ENCODE measurements at regions not wholly inside any gene's neighbourhood (a gene's known extent, or its start where the extent isn't known, plus 50 kb on each side); places are given as distances from the start of the nearest gene placed in this dataset.

- ChIA-PET CTCF (no interaction called here), POLR2A (no interaction called here)
- Mint-ChIP-seq H3K9me3 (no peaks in the 10 kb centered on the region), H3K4me3 (no peak overlapping the region), H3K27ac (no peak overlapping the region), H3K27me3 (peaks cover 1% of the 10 kb centered on the region), H3K36me3 (ENCODE audit: low read depth) (no peaks in the 10 kb centered on the region), H3K4me1 (ENCODE audit: low read depth) (no peaks in the 10 kb centered on the region)
- no peak for ATAC-seq
- no peak for DNase-seq
- intact Hi-C loops (cut with micrococcal nuclease) = no loop called here
- TF ChIP-seq, protein P1, sequence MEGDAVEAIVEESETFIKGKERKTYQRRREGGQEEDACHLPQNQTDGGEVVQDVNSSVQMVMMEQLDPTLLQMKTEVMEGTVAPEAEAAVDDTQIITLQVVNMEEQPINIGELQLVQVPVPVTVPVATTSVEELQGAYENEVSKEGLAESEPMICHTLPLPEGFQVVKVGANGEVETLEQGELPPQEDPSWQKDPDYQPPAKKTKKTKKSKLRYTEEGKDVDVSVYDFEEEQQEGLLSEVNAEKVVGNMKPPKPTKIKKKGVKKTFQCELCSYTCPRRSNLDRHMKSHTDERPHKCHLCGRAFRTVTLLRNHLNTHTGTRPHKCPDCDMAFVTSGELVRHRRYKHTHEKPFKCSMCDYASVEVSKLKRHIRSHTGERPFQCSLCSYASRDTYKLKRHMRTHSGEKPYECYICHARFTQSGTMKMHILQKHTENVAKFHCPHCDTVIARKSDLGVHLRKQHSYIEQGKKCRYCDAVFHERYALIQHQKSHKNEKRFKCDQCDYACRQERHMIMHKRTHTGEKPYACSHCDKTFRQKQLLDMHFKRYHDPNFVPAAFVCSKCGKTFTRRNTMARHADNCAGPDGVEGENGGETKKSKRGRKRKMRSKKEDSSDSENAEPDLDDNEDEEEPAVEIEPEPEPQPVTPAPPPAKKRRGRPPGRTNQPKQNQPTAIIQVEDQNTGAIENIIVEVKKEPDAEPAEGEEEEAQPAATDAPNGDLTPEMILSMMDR (IDR thresholded peaks at IDR 0.05) = no peak
These were observed 199.5 kb upstream of the ZNF536 start for GRCh38 chr19:30172613-30173242.

DNA sequence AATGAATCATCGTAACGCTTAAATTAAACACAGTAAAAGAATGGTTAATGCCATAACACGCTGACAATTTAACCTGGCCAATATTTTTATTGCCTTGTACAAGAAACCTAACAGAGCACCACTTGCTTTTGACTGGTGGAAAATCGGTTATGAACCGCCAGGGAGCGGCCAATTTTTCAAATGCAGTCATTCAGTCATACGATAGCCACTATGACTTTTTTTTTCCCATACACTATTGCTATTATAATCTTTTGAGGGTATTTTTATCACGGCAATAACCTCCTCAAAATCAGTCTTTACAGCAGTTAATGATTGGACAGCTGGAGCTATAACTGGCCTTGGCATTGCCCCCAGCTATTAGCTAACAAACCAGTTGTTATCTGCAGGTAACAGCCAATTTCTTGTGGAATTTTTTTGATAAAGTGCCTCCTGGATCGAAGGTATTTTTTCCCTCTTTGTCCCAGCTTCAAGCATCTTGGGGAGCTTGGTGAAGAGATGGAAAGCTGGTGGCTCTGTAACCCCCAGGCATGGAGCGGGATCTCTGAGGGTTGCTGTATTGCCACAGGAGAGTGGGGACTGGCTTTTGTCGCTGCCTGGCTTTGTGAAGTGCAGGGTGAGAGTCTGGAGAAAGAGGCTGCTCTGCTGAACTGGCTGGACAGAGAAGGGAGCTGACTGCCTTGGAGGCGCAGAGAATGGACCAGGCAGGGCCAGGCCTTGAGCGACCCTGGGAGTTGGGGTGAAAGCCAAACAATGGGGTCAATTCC is 198.4 kb upstream of the ZNF536 start:
- Mint-ChIP-seq H3K4me1 (ENCODE audit: low read depth) (no peaks in the 10 kb centered on the region), H3K36me3 (ENCODE audit: low read depth) (no peaks in the 10 kb centered on the region), H3K9me3 (no peaks in the 10 kb centered on the region), H3K27me3 (peaks cover 1% of the 10 kb centered on the region), H3K4me3 (no peak overlapping the region), H3K27ac (no peak overlapping the region)
- POLR2A ChIA-PET = no interaction called here
- ATAC-seq = no peak
- TF ChIP-seq, protein P1 (IDR thresholded peaks at IDR 0.05) = no peak
- intact Hi-C loops (cut with micrococcal nuclease) = no loop called here
- CTCF ChIA-PET = no interaction called here
- no peak for DNase-seq

DNA sequence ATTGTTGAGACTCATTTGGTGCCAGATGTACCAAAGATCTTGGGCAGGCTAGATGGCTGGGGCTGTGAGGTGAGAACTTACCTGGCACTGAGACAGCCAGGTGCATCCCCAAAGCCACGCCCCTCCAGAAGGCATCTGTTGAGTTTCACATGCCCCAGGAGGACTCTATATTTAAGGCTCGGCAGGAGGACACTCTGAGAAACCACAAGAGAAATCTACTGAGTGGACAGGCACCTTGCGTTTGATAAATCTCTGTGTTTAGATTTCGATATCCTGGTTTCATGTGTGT is 197.9 kb upstream of the ZNF536 start:
- CTCF ChIA-PET = no interaction called here
- H3K4me3 Mint-ChIP-seq = no peak overlapping the region
- no peak for DNase-seq
- POLR2A ChIA-PET = no interaction called here
- peaks cover 1% of the 10 kb centered on the region for H3K27me3 Mint-ChIP-seq
- ATAC-seq = no peak
- H3K36me3 Mint-ChIP-seq (ENCODE audit: low read depth) = no peaks in the 10 kb centered on the region
- intact Hi-C loops (cut with micrococcal nuclease) = no loop called here
- TF ChIP-seq, protein P1 (IDR thresholded peaks at IDR 0.05) = no peak
- no peaks in the 10 kb centered on the region for H3K4me1 Mint-ChIP-seq (ENCODE audit: low read depth)
- H3K27ac Mint-ChIP-seq = no peak overlapping the region
- no peaks in the 10 kb centered on the region for H3K9me3 Mint-ChIP-seq

GRCh38 chr19:30174791-30175190 is 197.4 kb upstream of the ZNF536 start:
- no peak for ATAC-seq
- ChIA-PET POLR2A (no interaction called here), CTCF (no interaction called here)
- Mint-ChIP-seq H3K36me3 (ENCODE audit: low read depth) (no peaks in the 10 kb centered on the region), H3K27ac (no peak overlapping the region), H3K4me1 (ENCODE audit: low read depth) (no peaks in the 10 kb centered on the region), H3K4me3 (no peak overlapping the region), H3K27me3 (peaks cover 1% of the 10 kb centered on the region), H3K9me3 (peaks cover 2% of the 10 kb centered on the region)
- no peak for DNase-seq
- TF ChIP-seq, protein P1 (IDR thresholded peaks at IDR 0.05) = no peak
- intact Hi-C loops (cut with micrococcal nuclease) = no loop called here

DNA sequence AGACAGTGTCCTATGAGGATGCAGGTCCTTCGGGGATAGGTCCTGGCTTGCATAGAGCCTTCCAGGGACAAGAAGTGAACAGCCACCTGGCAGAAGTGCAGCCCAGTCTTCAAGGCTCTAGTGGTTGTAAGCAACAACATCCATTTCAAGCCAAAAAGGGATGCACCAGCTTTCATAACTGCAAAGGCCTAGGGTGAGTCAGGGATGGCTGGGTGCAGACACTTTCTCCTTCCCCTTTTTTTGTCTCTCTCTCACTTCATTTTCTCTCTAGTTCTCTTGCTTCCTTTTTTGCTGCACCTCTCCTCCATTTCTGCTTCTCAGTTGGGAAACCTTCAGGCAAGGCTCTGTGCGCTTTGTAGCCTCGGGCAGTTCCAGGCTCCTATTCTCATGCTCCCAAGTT is 196.2 kb upstream of the ZNF536 start:
- Mint-ChIP-seq H3K4me3 (no peak overlapping the region), H3K4me1 (ENCODE audit: low read depth) (no peaks in the 10 kb centered on the region), H3K36me3 (ENCODE audit: low read depth) (no peaks in the 10 kb centered on the region), H3K27ac (no peak overlapping the region), H3K27me3 (peaks cover 1% of the 10 kb centered on the region), H3K9me3 (peaks cover 2% of the 10 kb centered on the region)
- POLR2A ChIA-PET = no interaction called here
- DNase-seq = no peak
- no peak for ATAC-seq
- CTCF ChIA-PET = no interaction called here
- intact Hi-C loops (cut with micrococcal nuclease) = no loop called here
- TF ChIP-seq, protein P1 (IDR thresholded peaks at IDR 0.05) = no peak
